HG03095 (cell line): ENCODE measurements at regions not wholly inside any gene's neighbourhood (a gene's known extent, or its start where the extent isn't known, plus 50 kb on each side); places are given as distances from the start of the nearest gene placed in this dataset.
"Not testable (repeated sequence)": the region's sequence is repeated elsewhere in the genome, so short reads cannot be mapped to it uniquely, and the experiment has no call there.

ENCODE experiments used
- ATAC-seq: cut with Tn5 transposase; IDR thresholded peaks from one replicate; pipeline ENCODE4 v1.9.1; 2021; ENCODE audit warnings: moderate library complexity; ENCODE audit not compliant: unreplicated experiment

GRCh38 chr7:153404124-153404523, 644.6 kb downstream of the ACTR3B start:
- ATAC-seq = no peak

GRCh38 chr7:153404781-153405279, 645.3 kb downstream of the ACTR3B start:
- ATAC-seq = no peak

DNA sequence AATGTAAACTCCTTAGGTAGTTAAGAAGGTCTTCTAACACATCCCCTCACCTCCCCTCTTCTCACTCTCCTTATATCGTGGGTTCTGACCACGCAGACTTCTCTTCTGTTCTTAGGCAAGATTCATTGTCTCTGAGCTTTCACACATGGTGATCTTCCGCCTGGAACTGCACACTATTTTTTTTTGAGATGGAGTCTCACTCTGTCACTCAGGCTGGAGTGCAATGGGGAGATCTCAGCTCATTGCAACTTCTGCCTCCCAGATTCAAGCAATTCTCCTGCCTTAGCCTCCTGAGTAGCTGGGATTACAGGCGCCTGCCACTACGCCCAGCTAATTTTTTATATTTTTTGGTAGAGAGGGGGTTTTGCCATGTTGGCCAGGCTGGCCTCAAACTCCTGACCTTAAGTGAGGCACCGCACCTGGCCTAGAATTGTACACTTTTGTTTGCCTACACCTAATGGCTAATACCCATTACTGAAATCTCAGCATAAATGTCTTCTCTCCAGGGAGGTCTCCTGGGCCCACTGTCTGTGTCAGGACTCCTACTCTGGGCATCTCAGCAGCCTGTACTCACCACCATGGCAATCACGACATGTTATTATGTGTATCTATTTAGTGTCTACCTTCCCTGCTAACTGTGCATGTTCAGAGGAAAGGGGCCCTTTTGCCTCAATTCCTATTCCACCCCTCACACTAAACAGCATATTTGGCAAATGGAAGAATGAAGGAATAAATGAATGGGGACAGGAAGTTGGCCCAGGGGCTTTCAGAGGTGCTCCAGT, 646.3 kb upstream of the DPP6 start:
- no peak for ATAC-seq

DNA sequence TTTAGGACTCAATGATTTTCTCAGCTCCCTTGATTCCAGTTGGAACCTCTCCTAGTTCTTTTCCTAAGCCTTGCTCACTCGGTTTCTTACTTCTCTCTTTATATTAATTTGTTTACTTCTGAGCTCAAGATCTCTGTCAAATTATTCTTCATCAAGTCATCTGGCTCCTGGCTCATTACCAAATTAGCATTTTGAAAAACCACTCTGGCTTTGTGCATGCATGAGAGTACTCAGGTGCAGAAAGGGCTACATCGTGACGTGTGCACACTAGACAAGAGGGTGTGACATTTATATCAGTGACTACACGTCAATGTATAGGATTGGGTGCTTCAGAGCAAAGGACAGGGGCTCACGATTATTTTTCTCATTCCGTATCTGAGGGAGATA, 645.7 kb upstream of the DPP6 start:
- no peak for ATAC-seq

DNA sequence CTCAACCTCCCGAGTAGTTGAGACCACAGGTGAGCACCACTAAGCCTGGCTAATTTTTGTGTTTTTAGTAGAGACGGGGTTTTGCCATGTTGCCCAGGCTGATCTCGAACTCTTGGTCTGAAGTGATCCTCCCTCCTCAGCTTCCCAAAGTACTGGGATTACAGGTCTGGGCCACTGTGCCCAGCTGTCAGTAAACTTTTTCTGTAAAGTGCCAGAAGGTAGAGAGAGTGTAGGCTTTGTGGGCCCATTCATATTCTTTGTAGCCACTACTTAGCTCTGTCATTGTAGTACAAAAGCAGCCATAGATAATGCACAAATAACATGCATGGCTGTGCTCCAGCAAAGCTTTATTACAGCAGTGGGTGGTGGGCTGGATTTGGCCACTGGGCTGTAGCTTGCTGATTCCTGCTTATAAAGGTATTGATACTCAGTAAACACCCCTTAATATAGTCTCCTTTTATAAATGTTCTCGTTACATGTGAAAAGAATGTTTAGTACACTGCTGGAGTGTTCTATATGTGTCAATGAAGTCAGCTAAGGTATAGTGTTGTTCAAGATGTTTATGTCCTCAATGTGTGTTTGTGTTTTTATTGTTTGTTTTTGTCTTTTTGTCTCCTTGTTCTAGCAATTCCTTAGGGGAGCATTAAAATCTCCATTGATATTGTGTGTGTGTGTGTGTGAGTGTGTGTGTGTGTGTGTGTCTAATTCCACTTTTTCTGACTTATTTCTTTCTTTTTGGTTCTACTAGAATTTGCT, 644.7 kb upstream of the DPP6 start:
- no peak for ATAC-seq

GRCh38 chr7:153408360-153409335, 643.5 kb upstream of the DPP6 start:
- ATAC-seq = no peak

DNA sequence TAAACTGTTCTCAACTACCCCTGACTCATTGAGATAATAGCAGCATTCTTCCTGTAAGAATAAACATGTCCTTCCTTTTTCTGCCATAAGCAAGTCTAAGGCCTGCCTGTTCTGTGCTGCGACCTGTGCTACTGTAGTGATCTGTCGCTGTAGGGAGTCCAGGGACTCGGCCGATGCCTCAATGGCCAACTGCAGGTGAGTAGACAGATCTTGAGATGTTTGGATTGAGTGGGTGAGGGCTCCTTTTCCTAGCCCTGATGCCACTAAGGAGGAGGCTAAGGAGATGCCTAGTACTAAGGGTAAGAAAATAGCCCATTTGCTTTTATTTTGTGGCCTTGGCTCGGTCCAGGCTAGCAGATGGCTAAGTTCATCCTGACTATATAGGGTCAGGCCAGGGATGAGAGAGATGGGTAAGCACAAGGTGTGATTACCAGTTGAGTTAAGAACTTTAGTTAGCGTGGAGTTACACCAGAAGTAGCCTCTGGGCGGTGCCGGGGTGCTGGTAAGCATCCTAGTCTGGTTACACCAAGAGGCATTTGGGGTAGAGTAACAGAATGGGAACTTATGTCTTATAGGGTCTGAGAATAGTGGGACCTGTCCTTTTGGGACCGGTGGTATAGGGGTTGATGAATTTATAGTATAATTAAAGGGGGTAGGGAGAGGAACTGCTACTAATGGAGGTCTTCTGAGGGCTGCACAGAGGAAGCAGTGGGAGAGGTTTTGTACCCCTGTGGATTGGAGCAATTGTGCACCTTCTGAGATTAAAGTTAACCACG, 642.4 kb upstream of the DPP6 start:
- ATAC-seq = not testable (repeated sequence)

- not testable (repeated sequence) for ATAC-seq
Observed at GRCh38 chr7:153410997-153411642, 641.1 kb upstream of the DPP6 start.

DNA sequence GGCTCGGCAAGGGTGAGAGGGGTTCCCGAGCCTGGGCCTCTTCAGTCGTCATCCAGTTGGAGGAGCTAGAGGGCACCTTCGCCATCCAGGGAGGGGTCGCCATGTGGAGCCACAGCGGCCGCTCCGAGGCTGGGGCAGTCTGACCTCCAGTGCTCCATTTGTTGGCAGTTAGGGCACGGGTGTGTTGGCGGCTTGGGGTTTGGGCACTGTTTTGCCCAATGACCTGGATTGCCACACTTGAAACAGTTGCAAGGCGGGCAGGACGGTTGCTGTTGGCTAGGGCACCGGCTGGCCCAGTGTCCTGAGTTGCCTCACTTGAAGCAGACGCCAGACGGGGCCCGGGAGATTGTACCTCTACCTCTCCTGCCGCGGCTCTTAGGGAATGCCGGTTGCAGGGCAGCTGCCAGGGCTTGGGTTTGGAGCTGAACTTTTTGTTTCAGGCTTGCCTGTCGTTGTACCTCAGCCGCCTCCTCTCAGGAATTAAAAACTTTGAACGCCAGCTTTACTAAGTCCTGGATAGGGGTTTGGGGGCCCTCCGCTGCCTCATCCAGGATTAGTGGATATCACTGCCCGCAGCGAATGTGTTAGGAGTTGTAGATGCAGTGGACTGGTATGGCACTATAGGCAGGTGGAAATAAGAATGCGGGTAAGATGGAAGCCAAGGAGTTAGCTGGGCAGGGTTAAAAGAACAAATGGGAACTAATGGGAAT, 639.9 kb upstream of the DPP6 start:
- ATAC-seq = not testable (repeated sequence)

DNA sequence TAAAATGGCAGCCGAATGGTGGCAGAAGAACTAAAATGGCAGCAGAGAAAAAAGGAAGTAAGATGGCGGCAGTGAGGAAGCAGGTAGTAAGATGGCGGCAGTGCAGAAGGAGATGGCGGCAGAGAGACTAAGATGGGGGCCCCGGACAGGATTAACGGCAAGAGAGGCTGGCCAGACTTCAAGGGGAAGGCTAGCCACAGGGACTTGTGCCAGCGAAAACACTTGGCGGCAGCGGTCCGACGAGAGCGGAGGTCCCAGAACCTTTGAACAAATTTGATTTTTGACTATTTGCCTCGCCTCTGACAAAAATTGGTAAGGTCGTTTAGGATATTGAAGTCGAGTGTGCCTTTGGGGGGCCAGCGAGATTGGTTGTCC, 639.4 kb upstream of the DPP6 start:
- not testable (repeated sequence) for ATAC-seq

- no peak for ATAC-seq
Observed at GRCh38 chr7:153413199-153413539, 639.0 kb upstream of the DPP6 start.

GRCh38 chr7:153413540-153414287, 638.5 kb upstream of the DPP6 start:
- ATAC-seq = no peak

DNA sequence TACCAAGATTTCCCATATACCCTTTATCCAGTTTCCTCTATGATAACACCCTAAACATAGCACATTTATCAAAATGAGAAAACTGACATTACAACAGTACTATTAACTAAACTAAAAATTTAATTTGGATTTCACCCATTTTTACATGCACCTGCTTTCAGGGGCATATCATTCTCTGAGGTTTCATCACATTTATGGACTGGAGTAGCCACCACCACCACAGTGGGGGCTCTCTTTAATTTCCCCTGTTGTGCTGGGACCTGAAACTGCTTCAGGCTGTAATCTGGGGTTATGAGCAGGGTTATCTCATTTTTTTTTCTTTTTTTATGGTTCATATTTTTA, 637.9 kb upstream of the DPP6 start:
- ATAC-seq = no peak

GRCh38 chr7:153415632-153416031, 636.6 kb upstream of the DPP6 start:
- no peak for ATAC-seq

DNA sequence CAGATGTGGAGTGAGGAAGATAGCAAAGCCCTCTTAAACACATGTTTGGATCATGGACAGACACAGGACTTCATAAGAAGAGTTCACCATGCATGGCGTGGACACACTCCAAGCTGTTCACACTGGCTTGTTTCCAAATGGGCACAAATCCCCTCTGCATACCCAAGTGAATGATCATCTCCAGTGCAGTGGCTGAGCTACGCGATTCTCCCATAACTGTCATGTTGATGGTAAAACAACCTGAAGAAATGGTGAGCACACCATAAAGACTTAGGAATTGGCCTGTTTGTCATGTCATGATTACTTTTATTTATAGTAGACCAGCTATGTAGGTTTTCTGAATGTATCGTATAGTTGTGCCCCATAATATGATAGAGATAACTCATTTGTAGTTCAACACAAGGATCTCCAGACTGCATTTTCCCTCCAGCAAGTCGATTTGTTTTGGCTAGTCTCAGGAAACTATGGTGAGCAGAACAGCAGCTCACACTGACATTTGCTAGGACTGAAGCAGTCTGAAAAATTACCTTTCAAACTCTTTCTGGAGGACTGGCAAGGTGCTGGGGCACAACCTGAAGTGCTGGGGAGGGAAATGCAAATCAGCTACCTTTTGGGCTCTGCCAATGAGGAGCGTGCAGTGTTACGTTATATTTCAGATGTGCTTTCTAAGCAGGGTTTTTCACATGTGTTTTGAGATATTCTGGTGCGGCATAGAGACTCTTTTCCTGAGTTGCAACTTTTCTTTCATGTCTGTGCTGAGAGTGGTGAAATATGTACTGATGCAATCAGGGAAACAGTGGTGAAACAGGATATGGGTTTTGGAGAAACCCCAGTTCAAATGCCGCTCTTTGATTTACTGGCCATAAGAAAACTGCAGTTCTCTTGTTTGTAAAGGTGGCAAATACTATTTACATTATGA, 629.6 kb upstream of the DPP6 start:
- ATAC-seq = no peak

GRCh38 chr7:153423210-153423590, 629.0 kb upstream of the DPP6 start:
- no peak for ATAC-seq

- ATAC-seq = no peak
Observed at GRCh38 chr7:153430931-153431330, 621.3 kb upstream of the DPP6 start.

GRCh38 chr7:153432063-153432462, 620.1 kb upstream of the DPP6 start:
- no peak for ATAC-seq
